ENCODE measurements at regions not wholly inside any gene's neighbourhood (a gene's known extent, or its start where the extent isn't known, plus 50 kb on each side); places are given as distances from the start of the nearest gene placed in this dataset.

- no peak for DNase-seq (ENCODE audit: low read depth)
Measured at GRCh38 chr21:25133939-25134338, 473.3 kb downstream of the MRPL39 start.

GRCh38 chr21:25127811-25128210 is 479.5 kb downstream of the MRPL39 start:
- no peak for DNase-seq (ENCODE audit: low read depth)

GRCh38 chr21:25127007-25127406 is 480.3 kb downstream of the MRPL39 start:
- no peak for DNase-seq (ENCODE audit: low read depth)

- no peak for DNase-seq (ENCODE audit: low read depth)
Measured at GRCh38 chr21:25126564-25126963, 480.7 kb downstream of the MRPL39 start.

GRCh38 chr21:25118648-25119047 is 488.6 kb downstream of the MRPL39 start:
- DNase-seq (ENCODE audit: low read depth), result no peak

- no peak for DNase-seq (ENCODE audit: low read depth)
Measured at GRCh38 chr21:25115021-25115420, 492.3 kb downstream of the MRPL39 start.

GRCh38 chr21:25107708-25108107 is 499.6 kb downstream of the MRPL39 start:
- peak; percentile 21 for DNase-seq (ENCODE audit: low read depth)

GRCh38 chr21:25103500-25104207 is 503.6 kb downstream of the MRPL39 start:
- no peak for DNase-seq (ENCODE audit: low read depth)

- DNase-seq (ENCODE audit: low read depth), result no peak
Measured at GRCh38 chr21:25097648-25098047, 509.6 kb downstream of the MRPL39 start.

GRCh38 chr21:25094695-25095094 is 512.6 kb downstream of the MRPL39 start:
- no peak for DNase-seq (ENCODE audit: low read depth)

- DNase-seq (ENCODE audit: low read depth), result no peak
Measured at GRCh38 chr21:25092441-25093011, 514.8 kb downstream of the MRPL39 start.

GRCh38 chr21:25081096-25081495 is 526.2 kb downstream of the MRPL39 start:
- no peak for DNase-seq (ENCODE audit: low read depth)

- DNase-seq (ENCODE audit: low read depth), result no peak
Measured at GRCh38 chr21:25080661-25081060, 526.6 kb downstream of the MRPL39 start.

GRCh38 chr21:25080141-25080540 is 527.1 kb downstream of the MRPL39 start:
- DNase-seq (ENCODE audit: low read depth), result no peak

GRCh38 chr21:25079053-25079452 is 528.2 kb downstream of the MRPL39 start:
- DNase-seq (ENCODE audit: low read depth), result no peak

GRCh38 chr21:25062061-25062460 is 545.2 kb downstream of the MRPL39 start:
- no peak for DNase-seq (ENCODE audit: low read depth)

- DNase-seq (ENCODE audit: low read depth), result no peak
Measured at GRCh38 chr21:25054689-25055088, 552.6 kb downstream of the MRPL39 start.

GRCh38 chr21:25039461-25040380 is 567.6 kb downstream of the MRPL39 start:
- DNase-seq (ENCODE audit: low read depth), result no peak

GRCh38 chr21:25036775-25037174 is 570.5 kb downstream of the MRPL39 start:
- no peak for DNase-seq (ENCODE audit: low read depth)

GRCh38 chr21:25031750-25032149 is 575.5 kb downstream of the MRPL39 start:
- no peak for DNase-seq (ENCODE audit: low read depth)

- no peak for DNase-seq (ENCODE audit: low read depth)
Measured at GRCh38 chr21:25029580-25029979, 577.7 kb downstream of the MRPL39 start.

GRCh38 chr21:25025596-25025995 is 581.7 kb downstream of the MRPL39 start:
- DNase-seq (ENCODE audit: low read depth), result no peak

- no peak for DNase-seq (ENCODE audit: low read depth)
Measured at GRCh38 chr21:25024639-25025038, 582.6 kb downstream of the MRPL39 start.

Measured in amniotic epithelial cell (primary cell).